HG03565 (cell line): ENCODE measurements at regions not wholly inside any gene's neighbourhood (a gene's known extent, or its start where the extent isn't known, plus 50 kb on each side); places are given as distances from the start of the nearest gene placed in this dataset.
A peak's percentile ranks its signal among the peaks of the same experiment; 100 is the strongest.

ENCODE experiments used
- ATAC-seq: cut with Tn5 transposase; IDR thresholded peaks from one replicate; pipeline ENCODE4 v1.9.1; 2021; ENCODE audit warnings: mild to moderate bottlenecking, moderate library complexity; ENCODE audit not compliant: unreplicated experiment

DNA sequence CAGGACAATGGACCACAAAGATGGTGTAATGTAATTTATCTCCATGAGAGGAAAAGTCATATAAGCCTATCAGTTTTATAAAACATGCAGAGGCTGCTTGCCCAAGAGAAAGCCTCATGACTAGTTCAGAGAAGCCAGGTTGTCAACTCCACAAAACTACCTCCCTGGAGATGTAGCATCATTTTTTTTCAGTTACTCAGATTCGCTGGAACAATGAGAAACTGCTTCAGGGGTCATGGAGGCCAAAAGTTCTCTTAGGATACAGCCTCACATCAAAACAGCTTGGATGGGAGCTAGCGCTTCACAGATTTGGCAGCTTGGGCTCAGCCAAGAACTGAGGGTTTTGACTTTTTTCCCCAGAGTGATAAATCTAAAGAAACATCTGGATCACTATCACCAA is 263.5 kb downstream of the INSIG2 start:
- no peak for ATAC-seq

DNA sequence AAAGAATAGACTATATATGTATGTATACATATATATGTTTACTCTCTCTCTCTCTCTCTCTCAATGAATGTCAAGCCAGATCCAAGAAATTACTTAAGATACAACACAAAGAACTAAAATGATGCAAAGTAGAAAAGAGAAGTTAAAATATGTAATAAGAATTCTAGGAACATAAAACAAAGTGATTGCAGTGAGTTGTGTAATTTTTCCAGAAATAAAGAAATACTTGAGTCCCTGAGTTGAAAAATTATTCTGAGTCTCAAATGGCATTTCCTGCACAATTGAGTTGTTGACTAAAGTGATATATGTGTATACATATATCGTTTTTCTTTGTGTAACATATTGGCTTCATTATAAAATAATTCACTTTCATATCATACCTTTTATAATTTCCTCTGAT is 262.4 kb downstream of the INSIG2 start:
- no peak for ATAC-seq

DNA sequence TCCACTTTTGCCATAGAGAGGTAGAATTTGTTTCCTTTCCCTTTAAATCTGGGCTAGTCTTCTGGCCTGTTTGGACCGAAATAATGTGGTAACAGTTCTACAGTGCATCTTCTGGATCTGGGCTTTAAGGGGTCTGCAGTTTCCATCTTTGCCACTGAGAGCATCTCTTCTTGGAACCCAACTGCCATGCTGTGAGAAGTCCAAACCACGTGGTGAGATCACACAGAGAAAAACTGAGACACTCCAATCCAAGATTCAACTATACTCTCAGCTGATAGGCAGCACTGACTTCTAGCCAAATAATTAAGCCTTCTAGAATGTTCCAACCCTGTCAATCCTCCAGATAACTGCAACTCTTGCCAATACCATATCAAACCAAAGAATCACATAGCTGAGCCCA is 261.1 kb downstream of the INSIG2 start:
- no peak for ATAC-seq

DNA sequence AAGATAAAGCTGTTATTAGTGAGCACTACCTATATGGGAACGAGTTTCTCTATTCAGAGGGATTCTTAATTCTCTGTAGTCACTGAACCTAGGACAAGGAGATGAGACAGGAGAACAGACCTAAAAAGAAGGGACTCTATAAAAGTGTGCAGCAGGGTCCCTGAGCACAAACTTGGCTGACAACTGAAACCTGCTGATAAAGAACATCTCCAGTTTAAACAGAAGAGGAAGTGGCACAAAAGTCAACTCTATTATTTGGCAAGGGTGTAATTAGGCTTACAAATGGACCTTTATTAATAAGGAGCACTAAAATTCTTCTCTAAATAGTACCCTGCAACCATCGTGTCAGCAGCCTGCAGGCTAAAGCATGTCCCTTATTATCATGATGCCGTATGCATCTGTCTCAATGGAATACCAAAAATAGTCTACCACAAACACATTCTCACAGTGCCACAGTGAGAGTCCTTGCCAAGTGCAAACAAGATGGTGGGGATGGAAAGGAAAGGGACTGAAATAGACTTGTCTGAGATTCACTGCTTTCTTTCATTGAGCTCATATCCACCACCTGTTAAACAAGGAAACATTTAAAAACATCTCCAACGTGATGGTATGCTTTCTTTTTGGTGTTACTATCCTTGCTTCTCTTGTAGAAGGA is 260.2 kb downstream of the INSIG2 start:
- no peak for ATAC-seq

GRCh38 chr2:118345465-118345864 is 257.2 kb downstream of the INSIG2 start:
- no peak for ATAC-seq

GRCh38 chr2:118340103-118340502 is 251.8 kb downstream of the INSIG2 start:
- no peak for ATAC-seq

GRCh38 chr2:118339386-118339785 is 251.1 kb downstream of the INSIG2 start:
- no peak for ATAC-seq

GRCh38 chr2:118333664-118334063 is 245.4 kb downstream of the INSIG2 start:
- no peak for ATAC-seq

GRCh38 chr2:118325321-118325955 is 237.2 kb downstream of the INSIG2 start:
- no peak for ATAC-seq

DNA sequence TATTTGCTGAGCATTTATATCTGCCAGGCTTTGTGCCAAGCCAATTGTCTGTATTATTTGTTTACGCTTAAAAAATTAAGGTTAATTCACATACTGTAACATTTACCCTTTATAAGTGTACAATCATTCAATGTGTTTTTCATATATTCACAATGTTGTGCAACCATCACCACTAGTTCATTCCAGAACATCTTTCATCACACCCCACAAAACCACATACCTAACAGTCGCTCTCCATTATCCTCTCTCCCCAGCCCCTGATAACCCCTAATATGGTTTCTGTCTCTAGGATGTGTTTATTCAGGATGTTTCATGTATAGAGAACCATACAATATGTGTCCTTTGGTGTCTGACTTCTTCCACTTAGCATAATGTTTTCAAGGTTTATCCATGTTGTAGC is 234.1 kb downstream of the INSIG2 start:
- ATAC-seq, result no peak

GRCh38 chr2:118321432-118322105 is 233.3 kb downstream of the INSIG2 start:
- ATAC-seq, result no peak

GRCh38 chr2:118320658-118321057 is 232.4 kb downstream of the INSIG2 start:
- no peak for ATAC-seq

GRCh38 chr2:118320196-118320595 is 231.9 kb downstream of the INSIG2 start:
- no peak for ATAC-seq

DNA sequence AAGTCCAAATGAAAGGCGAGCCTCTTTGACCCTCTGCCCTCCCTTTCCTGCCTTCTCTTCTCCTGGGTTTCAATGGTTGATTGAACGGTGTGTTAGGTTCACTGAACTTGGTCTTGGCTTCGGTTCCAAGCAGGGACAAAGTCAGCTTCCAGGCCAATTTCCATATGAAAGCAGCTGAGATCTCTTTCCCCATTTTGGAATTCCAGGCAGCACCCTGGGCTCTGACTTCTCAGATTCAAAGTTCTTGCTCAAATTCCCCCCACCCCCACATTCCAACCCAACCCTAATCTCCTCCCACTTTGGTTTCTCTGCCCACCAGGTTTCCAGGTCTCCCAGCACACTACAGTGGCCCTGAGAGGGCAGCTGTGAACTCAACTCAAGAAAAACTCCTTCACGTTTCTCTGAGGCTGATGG is 231.0 kb downstream of the INSIG2 start:
- ATAC-seq, result no peak

DNA sequence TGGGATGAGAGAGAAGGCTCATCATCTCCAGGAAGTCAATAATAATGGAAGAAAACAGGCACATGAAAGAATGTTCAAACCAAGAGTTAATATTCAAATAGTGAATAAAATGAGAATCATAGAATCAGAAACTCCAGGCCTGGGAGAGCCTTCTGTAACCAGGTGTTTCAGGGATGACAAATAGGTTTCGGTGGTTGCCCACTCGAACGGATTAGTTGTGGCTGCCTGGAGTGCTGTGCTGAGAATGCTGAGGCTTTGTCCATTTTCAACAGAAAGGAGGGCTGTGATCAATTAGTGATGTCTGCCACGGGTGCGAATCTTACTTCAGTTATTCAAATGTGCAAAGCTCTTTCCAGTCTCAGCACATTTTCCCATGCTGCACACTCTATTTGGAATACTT is 227.3 kb downstream of the INSIG2 start:
- ATAC-seq, result no peak

- no peak for ATAC-seq
Observed at GRCh38 chr2:118312969-118313756, 224.9 kb downstream of the INSIG2 start.

DNA sequence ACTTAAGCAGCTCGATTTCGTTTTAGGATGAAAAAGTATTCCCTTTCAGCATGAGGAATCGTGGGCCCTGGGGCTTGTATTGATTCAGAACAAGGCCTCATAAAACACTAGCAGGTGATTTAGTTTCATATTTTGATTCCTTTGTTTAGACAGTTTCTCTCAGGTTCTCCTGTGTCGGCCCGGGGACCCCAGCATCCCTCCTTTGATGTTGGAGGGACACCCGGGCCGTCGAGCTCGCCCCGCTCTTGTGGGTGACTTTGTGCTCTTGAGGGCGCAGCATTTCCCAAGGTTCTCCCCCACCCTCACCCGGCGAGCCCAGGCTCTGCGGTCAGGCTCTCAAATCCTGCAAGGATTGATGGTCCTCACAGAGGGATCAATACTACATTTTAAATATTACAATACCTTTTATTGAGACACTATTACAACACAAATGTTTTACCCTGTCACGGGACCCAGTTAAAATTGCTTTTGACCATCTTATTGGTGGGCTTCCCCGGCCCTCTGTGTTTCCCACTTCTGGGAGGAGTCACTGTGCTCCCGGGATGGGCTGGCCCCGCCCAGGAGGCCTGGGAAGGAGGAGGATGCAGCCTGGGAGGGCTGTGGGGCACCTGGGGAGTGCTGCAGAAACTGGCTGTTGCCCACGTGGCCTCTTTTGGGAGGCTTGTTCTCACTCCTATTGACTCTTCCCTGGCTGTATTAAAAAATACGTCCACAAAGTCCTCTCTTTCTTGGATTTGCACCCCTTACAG is 222.6 kb downstream of the INSIG2 start:
- no peak for ATAC-seq

DNA sequence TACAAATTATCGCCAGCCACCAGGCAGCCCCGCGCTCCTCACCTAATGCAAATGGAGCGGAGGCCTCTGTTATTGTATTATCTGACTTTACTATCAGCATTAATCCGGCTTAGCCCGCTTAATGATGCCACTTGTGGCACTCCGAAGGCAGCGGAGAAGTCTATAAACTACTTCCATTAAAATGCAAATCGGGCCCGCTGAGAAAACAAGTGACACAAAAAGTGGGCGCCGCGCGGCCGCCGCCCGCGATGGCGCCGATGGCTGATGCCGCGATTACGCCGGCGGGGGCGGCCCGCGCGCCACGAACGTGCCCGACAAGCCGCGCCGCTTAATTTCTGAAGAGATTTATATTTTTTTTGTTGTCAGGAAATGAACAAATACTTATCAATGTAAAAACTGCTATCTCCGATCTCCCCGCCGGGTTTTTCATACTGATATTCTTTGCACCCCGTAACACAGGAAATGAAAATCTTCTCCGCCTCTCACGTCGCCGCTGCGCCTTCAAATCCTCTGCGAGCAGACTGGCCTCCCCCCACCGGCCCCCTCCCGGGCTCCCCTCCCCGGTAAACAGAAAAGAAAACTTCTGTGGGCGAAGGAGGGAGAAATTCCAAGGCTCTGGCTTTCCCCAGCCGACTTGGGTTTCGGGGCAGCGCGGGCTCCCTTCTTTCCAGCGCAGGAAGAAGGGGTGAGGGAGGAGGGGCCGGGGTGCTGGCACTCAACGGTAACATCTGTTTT is 221.8 kb downstream of the INSIG2 start:
- ATAC-seq, result peak; percentile 73

DNA sequence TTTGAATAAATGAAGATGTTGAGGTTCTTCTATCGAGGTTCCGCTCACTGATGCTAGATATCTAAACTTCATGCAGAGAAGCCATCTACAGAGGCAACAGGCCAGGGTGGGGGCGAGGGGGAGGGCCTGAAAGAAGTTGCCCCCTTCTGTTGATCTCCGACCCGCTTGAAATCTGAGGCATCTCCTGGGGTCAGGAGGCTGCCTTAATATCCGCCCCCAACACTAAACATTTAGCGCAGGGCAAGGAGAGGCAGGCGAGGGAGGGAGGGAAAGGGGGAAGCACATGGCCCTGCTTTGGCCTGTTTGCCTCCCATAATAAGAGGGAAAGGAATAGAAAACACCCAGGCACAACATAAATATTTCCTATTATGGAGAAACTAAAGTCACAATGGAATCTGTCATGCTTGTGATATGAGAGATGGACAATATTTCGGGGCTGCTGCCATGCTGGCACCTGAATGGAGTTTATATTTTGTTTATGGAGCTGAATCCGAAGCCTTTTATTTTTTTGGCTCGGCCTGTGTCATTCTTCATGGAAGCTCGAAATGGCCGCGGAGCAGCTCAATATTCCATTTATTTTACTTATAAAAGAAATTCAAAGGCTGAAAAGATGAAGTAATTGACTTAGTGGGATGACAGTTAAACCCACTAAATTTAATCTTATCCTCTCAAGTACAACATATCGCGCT is 221.1 kb downstream of the INSIG2 start:
- ATAC-seq, result no peak

GRCh38 chr2:118307864-118308263 is 219.6 kb downstream of the INSIG2 start:
- no peak for ATAC-seq
